ENCODE measurements at regions not wholly inside any gene's neighbourhood (a gene's known extent, or its start where the extent isn't known, plus 50 kb on each side); places are given as distances from the start of the nearest gene placed in this dataset.

GRCh38 chr20:57078116-57078515 lies 188.3 kb downstream of the BMP7 start:
- no peak overlapping the region for H3K4me3 ChIP-seq
- intact Hi-C loops (cut with DNase I): no loop called here
- TF ChIP-seq CTCF (IDR thresholded peaks at IDR 0.05): no peak
- no peak for DNase-seq
- peaks cover 23% of the 10 kb centered on the region for H3K9me3 ChIP-seq
- ATAC-seq: no peak
- H3K27me3 ChIP-seq (ENCODE audit: low read depth): peaks cover 12% of the 10 kb centered on the region
- no peak overlapping the region for H3K27ac ChIP-seq
- H3K36me3 ChIP-seq: no peaks in the 10 kb centered on the region
- H3K4me1 ChIP-seq: no peaks in the 10 kb centered on the region

- Histone ChIP-seq H3K27me3 (ENCODE audit: low read depth) (peaks cover 3% of the 10 kb centered on the region), H3K4me3 (no peak overlapping the region), H3K36me3 (no peaks in the 10 kb centered on the region), H3K27ac (no peak overlapping the region), H3K4me1 (no peaks in the 10 kb centered on the region), H3K9me3 (peaks cover 23% of the 10 kb centered on the region)
- DNase-seq (no peak), ATAC-seq (no peak)
- intact Hi-C loops (cut with DNase I): no loop called here
- no peak for TF ChIP-seq CTCF (IDR thresholded peaks at IDR 0.05)
These were observed 187.1 kb downstream of the BMP7 start for GRCh38 chr20:57079031-57080005.

- H3K27ac ChIP-seq: no peak overlapping the region
- H3K27me3 ChIP-seq (ENCODE audit: low read depth): peaks cover 3% of the 10 kb centered on the region
- no peaks in the 10 kb centered on the region for H3K36me3 ChIP-seq
- TF ChIP-seq CTCF (IDR thresholded peaks at IDR 0.05): no peak
- ATAC-seq: no peak
- intact Hi-C loops (cut with DNase I): no loop called here
- peaks cover 23% of the 10 kb centered on the region for H3K9me3 ChIP-seq
- DNase-seq: no peak
- H3K4me3 ChIP-seq: no peak overlapping the region
- H3K4me1 ChIP-seq: no peaks in the 10 kb centered on the region
These were observed 185.6 kb downstream of the BMP7 start for GRCh38 chr20:57080796-57081195.

- no peak overlapping the region for H3K4me3 ChIP-seq
- no peaks in the 10 kb centered on the region for H3K36me3 ChIP-seq
- no peak overlapping the region for H3K27ac ChIP-seq
- ATAC-seq (no peak), DNase-seq (no peak)
- no peak for TF ChIP-seq CTCF (IDR thresholded peaks at IDR 0.05)
- H3K4me1 ChIP-seq: no peaks in the 10 kb centered on the region
- intact Hi-C loops (cut with DNase I): no loop called here
- H3K9me3 ChIP-seq: peaks cover 20% of the 10 kb centered on the region
- H3K27me3 ChIP-seq (ENCODE audit: low read depth): peaks cover 7% of the 10 kb centered on the region
These were observed 184.0 kb downstream of the BMP7 start for GRCh38 chr20:57082357-57082945.

GRCh38 chr20:57083072-57083471 lies 183.4 kb downstream of the BMP7 start:
- H3K27me3 ChIP-seq (ENCODE audit: low read depth): peaks cover 7% of the 10 kb centered on the region
- ATAC-seq: no peak
- no peak overlapping the region for H3K27ac ChIP-seq
- H3K9me3 ChIP-seq: peaks cover 18% of the 10 kb centered on the region
- H3K4me1 ChIP-seq: no peaks in the 10 kb centered on the region
- TF ChIP-seq CTCF (IDR thresholded peaks at IDR 0.05): no peak
- DNase-seq: no peak
- no peaks in the 10 kb centered on the region for H3K36me3 ChIP-seq
- no peak overlapping the region for H3K4me3 ChIP-seq
- intact Hi-C loops (cut with DNase I): no loop called here

All from lower lobe of right lung (tissue), 2 donors.